ENCODE measurements at regions not wholly inside any gene's neighbourhood (a gene's known extent, or its start where the extent isn't known, plus 50 kb on each side); places are given as distances from the start of the nearest gene placed in this dataset.

DNA sequence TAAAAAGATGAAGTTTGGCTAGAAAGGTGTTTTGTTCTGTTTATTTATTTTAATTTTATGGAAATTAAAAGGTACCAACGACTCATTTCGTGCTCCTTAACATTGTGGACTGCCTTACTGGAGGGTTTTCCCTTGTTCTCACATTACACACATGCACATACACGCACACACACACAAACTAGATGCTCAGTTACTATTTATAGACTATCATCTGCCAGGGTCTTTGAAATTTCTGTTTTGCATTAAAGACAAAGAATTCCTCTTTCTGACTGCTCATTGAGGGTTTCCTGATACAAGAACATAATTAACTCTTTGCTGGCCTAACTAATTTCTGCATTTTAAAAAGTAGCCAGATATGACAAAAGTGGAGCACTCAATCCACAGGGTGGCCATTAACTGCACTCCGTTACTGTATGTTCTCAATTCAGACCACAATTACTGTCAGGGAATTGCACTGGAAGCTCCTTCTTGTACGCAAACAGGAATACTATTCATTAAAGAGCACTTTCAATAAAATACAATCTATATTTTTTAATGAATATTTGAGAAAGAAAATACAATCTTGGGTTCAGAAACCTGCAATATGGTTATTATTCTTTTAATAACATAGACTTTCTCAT lies 366.9 kb upstream of the GALNT5 start:
- Histone ChIP-seq H3K27ac (no peak overlapping the region), H3K27me3 (ENCODE audit: low read depth) (no peaks in the 10 kb centered on the region), H3K36me3 (no peaks in the 10 kb centered on the region), H3K4me3 (no peak overlapping the region), H3K4me1 (peaks cover 8% of the 10 kb centered on the region), H3K9me3 (no peaks in the 10 kb centered on the region)
- TF ChIP-seq, protein P1, sequence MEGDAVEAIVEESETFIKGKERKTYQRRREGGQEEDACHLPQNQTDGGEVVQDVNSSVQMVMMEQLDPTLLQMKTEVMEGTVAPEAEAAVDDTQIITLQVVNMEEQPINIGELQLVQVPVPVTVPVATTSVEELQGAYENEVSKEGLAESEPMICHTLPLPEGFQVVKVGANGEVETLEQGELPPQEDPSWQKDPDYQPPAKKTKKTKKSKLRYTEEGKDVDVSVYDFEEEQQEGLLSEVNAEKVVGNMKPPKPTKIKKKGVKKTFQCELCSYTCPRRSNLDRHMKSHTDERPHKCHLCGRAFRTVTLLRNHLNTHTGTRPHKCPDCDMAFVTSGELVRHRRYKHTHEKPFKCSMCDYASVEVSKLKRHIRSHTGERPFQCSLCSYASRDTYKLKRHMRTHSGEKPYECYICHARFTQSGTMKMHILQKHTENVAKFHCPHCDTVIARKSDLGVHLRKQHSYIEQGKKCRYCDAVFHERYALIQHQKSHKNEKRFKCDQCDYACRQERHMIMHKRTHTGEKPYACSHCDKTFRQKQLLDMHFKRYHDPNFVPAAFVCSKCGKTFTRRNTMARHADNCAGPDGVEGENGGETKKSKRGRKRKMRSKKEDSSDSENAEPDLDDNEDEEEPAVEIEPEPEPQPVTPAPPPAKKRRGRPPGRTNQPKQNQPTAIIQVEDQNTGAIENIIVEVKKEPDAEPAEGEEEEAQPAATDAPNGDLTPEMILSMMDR (IDR thresholded peaks at IDR 0.05) = no peak
- intact Hi-C loops (cut with DNase I) = no loop called here
- no peak for DNase-seq
- ATAC-seq = no peak

DNA sequence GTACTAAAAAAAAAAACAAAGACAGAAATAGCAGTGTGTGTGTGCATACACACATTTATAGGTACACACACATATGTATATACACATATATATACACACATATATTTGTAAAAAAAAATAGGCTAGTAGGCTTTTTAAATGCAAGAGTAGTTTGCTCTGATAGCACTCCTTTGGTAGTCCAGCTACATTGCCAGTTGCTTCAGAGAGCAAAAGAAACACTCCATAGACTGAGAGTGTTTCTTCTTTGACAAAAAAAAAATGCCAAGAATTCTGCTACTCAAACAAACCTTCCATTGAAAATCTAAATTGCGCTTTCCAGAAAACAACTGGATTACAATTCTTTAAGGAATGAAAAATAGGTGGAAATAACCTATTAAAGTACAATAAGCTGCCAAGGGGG lies 365.9 kb upstream of the GALNT5 start:
- Histone ChIP-seq H3K9me3 (no peaks in the 10 kb centered on the region), H3K4me1 (peaks cover 8% of the 10 kb centered on the region), H3K27me3 (ENCODE audit: low read depth) (no peaks in the 10 kb centered on the region), H3K36me3 (no peaks in the 10 kb centered on the region), H3K27ac (no peak overlapping the region), H3K4me3 (no peak overlapping the region)
- DNase-seq = no peak
- TF ChIP-seq, protein P1 (IDR thresholded peaks at IDR 0.05) = no peak
- ATAC-seq = peak in 1 of 2 donors; percentile 64
- intact Hi-C loops (cut with DNase I) = no loop called here

- H3K4me1 ChIP-seq = peaks cover 8% of the 10 kb centered on the region
- H3K27ac ChIP-seq = peak overlapping the region; percentile 28
- H3K9me3 ChIP-seq = no peaks in the 10 kb centered on the region
- ATAC-seq (peak; percentile 81 to 95), DNase-seq (no peak)
- H3K4me3 ChIP-seq = peak overlapping the region; percentile 30
- TF ChIP-seq, protein P1 (IDR thresholded peaks at IDR 0.05) = peak; percentile 55
- intact Hi-C loops (cut with DNase I) = no loop called here
- H3K36me3 ChIP-seq = no peaks in the 10 kb centered on the region
- no peaks in the 10 kb centered on the region for H3K27me3 ChIP-seq (ENCODE audit: low read depth)
Measured at GRCh38 chr2:156892467-156893281, 364.8 kb upstream of the GALNT5 start.

GRCh38 chr2:156896294-156896693 lies 361.2 kb upstream of the GALNT5 start:
- DNase-seq = no peak
- H3K9me3 ChIP-seq = no peaks in the 10 kb centered on the region
- no peak overlapping the region for H3K4me3 ChIP-seq
- intact Hi-C loops (cut with DNase I) = no loop called here
- H3K27me3 ChIP-seq (ENCODE audit: low read depth) = no peaks in the 10 kb centered on the region
- ATAC-seq = no peak
- TF ChIP-seq, protein P1 (IDR thresholded peaks at IDR 0.05) = no peak
- peaks cover 8% of the 10 kb centered on the region for H3K4me1 ChIP-seq
- no peak overlapping the region for H3K27ac ChIP-seq
- no peaks in the 10 kb centered on the region for H3K36me3 ChIP-seq

DNA sequence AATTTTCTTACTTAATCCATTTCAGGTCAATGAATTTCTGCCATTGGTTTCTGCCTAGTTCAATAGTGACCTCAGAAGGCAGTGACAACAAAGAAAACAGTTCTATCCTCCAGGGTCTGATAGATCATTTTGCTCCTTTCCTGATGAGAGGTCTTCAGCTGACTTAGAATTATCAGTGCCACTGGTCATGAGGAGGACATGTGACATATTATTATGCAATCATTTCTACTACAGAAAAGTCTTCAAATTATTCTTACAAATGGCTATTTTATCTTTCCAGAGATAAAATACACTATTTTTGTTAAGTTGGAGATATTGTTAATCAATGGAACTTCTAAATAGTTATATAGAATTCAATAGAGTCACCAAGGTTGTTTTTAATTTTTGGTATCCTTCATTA lies 360.0 kb upstream of the GALNT5 start:
- H3K4me1 ChIP-seq = peaks cover 8% of the 10 kb centered on the region
- no peak overlapping the region for H3K4me3 ChIP-seq
- H3K36me3 ChIP-seq = no peaks in the 10 kb centered on the region
- TF ChIP-seq, protein P1 (IDR thresholded peaks at IDR 0.05) = no peak
- DNase-seq (no peak), ATAC-seq (no peak)
- H3K27ac ChIP-seq = no peak overlapping the region
- intact Hi-C loops (cut with DNase I) = no loop called here
- no peaks in the 10 kb centered on the region for H3K9me3 ChIP-seq
- no peaks in the 10 kb centered on the region for H3K27me3 ChIP-seq (ENCODE audit: low read depth)

Data from lower lobe of right lung (tissue), 2 donors.